ENCODE measurements at regions not wholly inside any gene's neighbourhood (a gene's known extent, or its start where the extent isn't known, plus 50 kb on each side); places are given as distances from the start of the nearest gene placed in this dataset.

GRCh38 chr2:220981926-220982325 lies 590.2 kb downstream of the EPHA4 start:
- Histone ChIP-seq H3K9ac (ENCODE audit: low read depth, low read length, poor library complexity, severe bottlenecking) (no peak overlapping the region), H3K4me2 (ENCODE audit: low read depth, low read length, poor library complexity, severe bottlenecking) (no peak overlapping the region), H3K79me2 (ENCODE audit: insufficient read depth, low read length) (no peaks in the 10 kb centered on the region), H3F3A (ENCODE audit: low read depth) (no peaks in the 10 kb centered on the region), H4K20me1 (ENCODE audit: insufficient read depth, low read length, poor library complexity, severe bottlenecking) (no peaks in the 10 kb centered on the region), H3K9me2 (replicated peaks; ENCODE audit: low read depth, low read length) (no peaks in the 10 kb centered on the region), H3K4me1 (ENCODE audit: insufficient read depth, low read length, poor library complexity, severe bottlenecking) (no peaks in the 10 kb centered on the region), H3K27me3 (ENCODE audit: insufficient read depth, low read length, poor library complexity, severe bottlenecking) (no peaks in the 10 kb centered on the region), H2AFZ (ENCODE audit: low read length) (no peak overlapping the region), H3K36me3 (ENCODE audit: insufficient read depth, low read length) (no peaks in the 10 kb centered on the region), H3K9me3 (ENCODE audit: insufficient read depth, low read depth, low read length) (no peaks in the 10 kb centered on the region; the same call in 1 of the 2 replicates), H3K4me3 (ENCODE audit: low read length, poor library complexity, severe bottlenecking) (no peak overlapping the region)
- TF ChIP-seq CTCF (conservative IDR thresholded peaks at IDR 0.05; ENCODE audit: low read length) (no peak), EZH2phosphoT487 (IDR thresholded peaks at IDR 0.05; ENCODE audit: borderline replicate concordance) (no peak)

- no peak for TF ChIP-seq EZH2phosphoT487 (IDR thresholded peaks at IDR 0.05; ENCODE audit: borderline replicate concordance)
- H3K79me2 ChIP-seq (ENCODE audit: insufficient read depth, low read length) = no peaks in the 10 kb centered on the region
- H3K27me3 ChIP-seq (ENCODE audit: insufficient read depth, low read length, poor library complexity, severe bottlenecking) = no peaks in the 10 kb centered on the region
Measured at GRCh38 chr2:220985561-220985960, 586.5 kb downstream of the EPHA4 start.

GRCh38 chr2:220987839-220988238 lies 584.3 kb downstream of the EPHA4 start:
- Histone ChIP-seq H3K4me2 (ENCODE audit: low read depth, low read length, poor library complexity, severe bottlenecking) (no peak overlapping the region), H3K9ac (ENCODE audit: low read depth, low read length, poor library complexity, severe bottlenecking) (no peak overlapping the region)
- no peak for TF ChIP-seq EZH2phosphoT487 (IDR thresholded peaks at IDR 0.05; ENCODE audit: borderline replicate concordance)
- no peak for TF ChIP-seq CTCF (conservative IDR thresholded peaks at IDR 0.05; ENCODE audit: low read length)

More at GRCh38 chr2:220985561-220985960, 586.5 kb downstream of the EPHA4 start:
- Histone ChIP-seq H3F3A (ENCODE audit: low read depth) (no peaks in the 10 kb centered on the region), H3K36me3 (ENCODE audit: insufficient read depth, low read length) (no peaks in the 10 kb centered on the region), H3K4me3 (ENCODE audit: low read length, poor library complexity, severe bottlenecking) (no peak overlapping the region), H3K9me2 (replicated peaks; ENCODE audit: low read depth, low read length) (no peaks in the 10 kb centered on the region), H3K9me3 (ENCODE audit: insufficient read depth, low read depth, low read length) (no peaks in the 10 kb centered on the region), H3K4me2 (ENCODE audit: low read depth, low read length, poor library complexity, severe bottlenecking) (no peak overlapping the region), H3K4me1 (ENCODE audit: insufficient read depth, low read length, poor library complexity, severe bottlenecking) (no peaks in the 10 kb centered on the region), H3K9ac (ENCODE audit: low read depth, low read length, poor library complexity, severe bottlenecking) (no peak overlapping the region), H4K20me1 (ENCODE audit: insufficient read depth, low read length, poor library complexity, severe bottlenecking) (no peaks in the 10 kb centered on the region), H2AFZ (ENCODE audit: low read length) (no peak overlapping the region)

GRCh38 chr2:220991972-220992371 lies 580.1 kb downstream of the EPHA4 start:
- H4K20me1 ChIP-seq (ENCODE audit: insufficient read depth, low read length, poor library complexity, severe bottlenecking) = no peaks in the 10 kb centered on the region
- H3K4me2 ChIP-seq (ENCODE audit: low read depth, low read length, poor library complexity, severe bottlenecking) = no peak overlapping the region
- no peaks in the 10 kb centered on the region for H3K4me1 ChIP-seq (ENCODE audit: insufficient read depth, low read length, poor library complexity, severe bottlenecking)
- H3K79me2 ChIP-seq (ENCODE audit: insufficient read depth, low read length) = no peaks in the 10 kb centered on the region
- no peak overlapping the region for H3K4me3 ChIP-seq (ENCODE audit: low read length, poor library complexity, severe bottlenecking)
- TF ChIP-seq CTCF (conservative IDR thresholded peaks at IDR 0.05; ENCODE audit: low read length) (no peak), EZH2phosphoT487 (IDR thresholded peaks at IDR 0.05; ENCODE audit: borderline replicate concordance) (no peak)
- H2AFZ ChIP-seq (ENCODE audit: low read length) = no peak overlapping the region
- no peaks in the 10 kb centered on the region for H3K27me3 ChIP-seq (ENCODE audit: insufficient read depth, low read length, poor library complexity, severe bottlenecking)
- H3K36me3 ChIP-seq (ENCODE audit: insufficient read depth, low read length) = no peaks in the 10 kb centered on the region
- H3K9me3 ChIP-seq (ENCODE audit: insufficient read depth, low read depth, low read length) = no peaks in the 10 kb centered on the region
- H3K9ac ChIP-seq (ENCODE audit: low read depth, low read length, poor library complexity, severe bottlenecking) = no peak overlapping the region
- no peaks in the 10 kb centered on the region for H3F3A ChIP-seq (ENCODE audit: low read depth)
- no peaks in the 10 kb centered on the region for H3K9me2 ChIP-seq (replicated peaks; ENCODE audit: low read depth, low read length)

More at GRCh38 chr2:220987839-220988238, 584.3 kb downstream of the EPHA4 start:
- no peaks in the 10 kb centered on the region for H3K9me3 ChIP-seq (ENCODE audit: insufficient read depth, low read depth, low read length)
- H3K4me1 ChIP-seq (ENCODE audit: insufficient read depth, low read length, poor library complexity, severe bottlenecking) = no peaks in the 10 kb centered on the region
- H3K27me3 ChIP-seq (ENCODE audit: insufficient read depth, low read length, poor library complexity, severe bottlenecking) = no peaks in the 10 kb centered on the region
- no peaks in the 10 kb centered on the region for H3K9me2 ChIP-seq (replicated peaks; ENCODE audit: low read depth, low read length)
- H4K20me1 ChIP-seq (ENCODE audit: insufficient read depth, low read length, poor library complexity, severe bottlenecking) = no peaks in the 10 kb centered on the region
- H3F3A ChIP-seq (ENCODE audit: low read depth) = no peaks in the 10 kb centered on the region
- H3K79me2 ChIP-seq (ENCODE audit: insufficient read depth, low read length) = no peaks in the 10 kb centered on the region
- H3K4me3 ChIP-seq (ENCODE audit: low read length, poor library complexity, severe bottlenecking) = no peak overlapping the region
- H2AFZ ChIP-seq (ENCODE audit: low read length) = no peak overlapping the region
- no peaks in the 10 kb centered on the region for H3K36me3 ChIP-seq (ENCODE audit: insufficient read depth, low read length)

All from Loucy (cell line).